Smooth muscle cell of the brain vasculature (primary cell): ENCODE measurements at regions not wholly inside any gene's neighbourhood (a gene's known extent, or its start where the extent isn't known, plus 50 kb on each side); places are given as distances from the start of the nearest gene placed in this dataset.

Source experiments
- DNase-seq: peaks from one replicate; pipeline ENCODE4 v3.0.0-alpha.2; 2012; ENCODE audit warnings: low read depth, low spot score

DNA sequence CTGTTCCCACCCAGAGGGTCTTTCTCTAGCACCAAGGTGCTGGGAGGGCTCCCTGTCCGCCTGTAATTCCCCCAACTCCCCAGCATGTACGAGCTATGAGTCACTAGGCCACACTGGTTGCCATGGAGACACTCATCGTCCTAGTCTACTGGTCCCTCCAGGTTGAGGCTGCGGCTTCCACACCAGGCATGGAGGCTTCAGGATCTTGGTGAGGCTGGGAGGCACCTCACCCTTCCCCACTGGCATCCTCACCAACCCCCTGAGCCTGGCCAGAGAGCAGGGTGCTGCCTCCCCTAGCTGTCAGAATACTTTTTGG is 75.6 kb upstream of the KAZN start:
- DNase-seq, result no peak

DNA sequence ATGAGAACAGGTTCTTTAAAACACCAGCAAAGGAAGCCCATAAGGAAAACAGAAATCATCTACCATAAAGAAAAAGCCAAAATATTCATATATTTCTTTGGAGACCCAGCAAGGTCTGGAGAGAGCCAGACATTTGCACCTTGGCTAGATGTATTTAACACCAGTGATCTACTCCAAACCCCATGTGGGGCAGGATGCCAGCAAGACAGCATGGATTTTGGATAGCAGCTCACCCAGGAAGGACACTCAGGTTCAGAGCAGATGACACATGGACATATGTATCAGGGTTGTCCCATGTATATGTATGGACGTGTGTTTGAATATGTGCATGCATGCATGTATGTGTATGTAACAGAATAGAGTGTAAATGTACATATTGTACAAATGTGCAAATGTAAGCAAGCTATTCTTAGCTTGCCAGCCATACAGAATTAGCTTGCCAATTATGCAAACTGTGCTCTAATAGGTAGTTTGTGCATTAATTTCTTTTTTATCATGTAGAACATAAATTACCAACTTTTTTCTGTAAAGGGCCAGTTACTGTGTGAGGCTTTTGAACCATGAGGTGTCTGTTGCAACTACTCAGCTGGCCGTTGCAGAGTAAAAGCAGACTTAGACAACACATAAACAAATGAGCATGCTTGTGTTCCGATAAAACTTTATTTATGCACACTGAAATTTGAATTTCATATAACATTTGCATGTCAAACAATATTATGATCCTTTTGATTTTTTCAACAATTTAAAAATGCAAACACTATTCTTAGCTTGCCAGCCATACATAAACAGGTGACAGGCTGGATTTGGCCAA is 73.5 kb upstream of the KAZN start:
- no peak for DNase-seq

DNA sequence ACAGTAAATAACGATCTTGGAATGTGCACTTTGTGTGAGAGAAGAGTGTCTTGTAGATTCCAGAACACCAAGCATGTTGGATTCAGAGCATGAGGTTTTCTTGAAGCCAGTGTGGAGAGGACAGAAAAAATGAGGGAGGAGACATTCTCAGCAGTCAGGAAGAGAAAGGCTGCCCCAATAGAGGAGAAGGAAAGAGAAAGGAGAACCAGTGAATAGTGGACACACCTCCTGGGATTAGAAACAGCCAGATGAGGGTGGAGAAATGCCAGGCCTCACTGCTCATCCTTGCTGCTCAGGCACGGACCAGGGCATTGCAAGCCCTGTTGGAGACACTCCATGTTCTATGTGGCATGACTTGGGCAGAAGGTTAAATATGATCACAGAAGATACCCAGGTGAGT is 69.0 kb upstream of the KAZN start:
- DNase-seq, result no peak

DNA sequence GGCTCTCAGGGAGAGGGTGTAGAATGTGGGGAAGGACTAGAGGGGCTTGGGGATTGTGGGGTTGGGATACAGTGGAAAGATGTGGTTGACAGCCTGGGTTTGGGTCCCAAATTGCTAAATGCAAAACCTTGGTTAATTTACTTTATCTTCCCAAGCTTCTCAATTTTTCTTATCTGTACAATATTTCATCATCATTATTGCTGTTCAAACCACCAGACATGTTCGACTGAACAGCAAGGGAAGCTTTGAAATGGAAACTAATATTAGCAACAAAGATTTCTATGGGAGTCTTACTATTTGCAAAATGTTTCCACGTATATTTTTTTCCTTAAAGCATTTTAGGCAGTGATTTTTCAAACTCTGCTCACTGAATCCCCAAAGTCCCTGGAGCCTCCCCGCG is 67.0 kb upstream of the KAZN start:
- no peak for DNase-seq

DNA sequence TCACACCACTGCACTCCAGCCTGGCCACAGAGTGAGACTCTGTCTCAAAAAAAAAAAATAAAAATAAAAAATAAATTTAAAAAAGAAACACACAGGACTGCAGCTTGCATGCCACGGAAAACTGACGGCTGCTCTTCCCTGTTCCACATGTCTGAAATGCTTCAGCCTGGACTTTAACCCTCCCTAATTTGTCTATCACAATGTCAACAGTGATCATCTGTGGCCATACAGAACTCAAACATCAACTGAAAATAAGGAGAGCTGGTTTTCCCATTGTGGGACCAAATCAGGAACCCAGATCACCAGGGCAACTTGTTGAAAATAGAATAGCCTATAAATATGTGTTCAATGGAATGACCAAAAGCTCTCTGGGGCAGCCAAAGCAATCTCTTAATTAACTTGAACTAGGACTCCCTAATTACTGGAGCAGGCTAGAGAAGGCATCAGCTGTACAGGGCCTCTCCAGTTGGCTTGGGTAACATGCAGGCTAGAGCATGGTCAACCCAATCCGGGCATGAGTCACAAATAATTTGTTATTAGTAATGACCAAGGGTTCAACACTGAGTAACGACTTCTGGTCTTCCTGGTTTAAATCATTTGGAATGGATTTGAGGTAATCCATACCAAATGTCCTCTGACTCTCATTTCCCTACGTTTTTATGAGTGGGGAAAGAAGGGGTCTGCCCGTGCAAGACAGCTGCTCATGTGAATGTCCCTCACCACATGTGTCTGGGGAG is 62.7 kb upstream of the KAZN start:
- no peak for DNase-seq

DNA sequence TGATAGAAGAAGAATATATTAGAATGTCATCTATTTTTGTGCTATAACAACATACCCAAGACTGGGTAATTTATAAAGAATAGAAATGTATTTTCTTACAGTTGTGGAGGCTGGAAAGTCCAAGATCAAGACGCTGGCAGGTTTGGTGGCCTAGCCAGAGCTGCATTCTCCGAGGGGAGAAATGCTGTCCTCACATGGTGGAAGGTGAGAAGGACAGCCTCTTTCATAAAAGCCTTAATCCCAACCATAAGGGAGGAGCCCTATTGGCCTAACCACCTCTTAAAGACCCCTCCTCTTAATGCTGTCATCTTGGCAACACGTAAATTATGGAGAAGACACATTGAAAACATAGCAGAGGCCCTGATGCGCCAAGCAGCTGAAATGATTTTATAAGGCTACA is 60.1 kb upstream of the KAZN start:
- no peak for DNase-seq

DNA sequence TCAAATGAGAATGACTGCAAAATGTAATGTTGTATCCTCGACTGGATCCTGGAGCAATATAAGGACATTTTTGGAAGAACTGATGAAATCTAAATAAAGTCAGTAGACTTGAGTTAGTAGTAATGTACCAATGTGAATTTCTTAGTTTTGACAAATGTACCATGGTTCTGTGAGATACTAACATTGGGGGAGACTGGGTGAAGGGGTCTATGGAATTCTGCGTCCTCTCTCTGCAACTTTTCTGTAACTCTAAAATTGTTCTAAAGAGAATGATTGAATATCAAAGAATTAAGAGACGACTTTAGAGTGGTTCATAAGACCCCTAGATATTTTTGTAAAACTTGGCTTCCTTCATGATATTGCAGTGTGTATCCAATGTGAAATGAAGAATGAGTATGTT is 59.2 kb upstream of the KAZN start:
- no peak for DNase-seq

DNA sequence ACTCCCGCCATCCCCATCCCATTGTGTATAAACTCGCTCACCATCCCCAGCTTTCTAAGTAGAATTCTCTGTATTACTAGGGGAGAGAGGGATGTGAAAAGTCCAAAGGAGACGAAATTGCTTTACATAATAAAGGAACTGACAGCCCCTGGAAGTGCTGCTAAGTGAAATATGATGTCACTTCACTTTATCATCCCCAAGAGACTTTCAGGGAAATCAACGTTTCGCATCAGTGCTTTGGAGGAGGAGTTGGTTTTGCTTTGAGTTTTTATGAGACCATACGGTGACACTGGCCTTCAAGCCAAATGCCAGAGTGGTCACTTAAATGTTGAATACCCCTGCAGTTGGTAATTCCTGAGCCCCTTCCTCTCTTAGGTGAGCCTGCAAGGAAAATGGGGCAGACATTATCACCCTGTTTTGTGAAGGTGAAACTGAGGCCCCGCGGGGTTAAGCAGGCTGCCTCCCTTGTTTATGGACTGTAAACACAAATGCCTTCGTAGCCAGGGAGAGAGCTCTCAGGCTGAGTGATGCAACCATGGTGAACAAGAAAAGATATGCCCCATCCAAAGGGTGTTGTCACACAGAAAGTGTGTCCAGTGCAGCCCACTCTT is 58.4 kb upstream of the KAZN start:
- DNase-seq, result no peak

DNA sequence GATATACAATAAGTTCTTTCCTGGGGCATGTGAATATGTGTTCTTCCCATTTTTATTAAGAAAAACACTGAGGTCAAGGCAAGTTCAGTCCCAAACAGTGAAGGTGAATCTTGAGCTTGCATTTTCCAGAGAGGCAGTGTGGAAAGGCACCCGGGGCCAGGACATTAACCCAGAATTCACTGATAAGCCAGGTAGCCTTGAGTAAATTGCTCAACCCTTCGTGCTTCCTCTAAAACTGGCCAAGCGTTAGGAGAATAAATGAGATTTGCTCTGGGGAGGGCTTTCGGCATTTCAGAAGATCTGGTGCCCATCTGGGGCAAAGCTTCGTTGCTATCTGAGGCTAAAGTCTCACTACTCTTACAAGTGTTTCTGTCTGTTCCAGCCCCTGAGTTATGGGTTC is 57.1 kb upstream of the KAZN start:
- DNase-seq, result no peak

DNA sequence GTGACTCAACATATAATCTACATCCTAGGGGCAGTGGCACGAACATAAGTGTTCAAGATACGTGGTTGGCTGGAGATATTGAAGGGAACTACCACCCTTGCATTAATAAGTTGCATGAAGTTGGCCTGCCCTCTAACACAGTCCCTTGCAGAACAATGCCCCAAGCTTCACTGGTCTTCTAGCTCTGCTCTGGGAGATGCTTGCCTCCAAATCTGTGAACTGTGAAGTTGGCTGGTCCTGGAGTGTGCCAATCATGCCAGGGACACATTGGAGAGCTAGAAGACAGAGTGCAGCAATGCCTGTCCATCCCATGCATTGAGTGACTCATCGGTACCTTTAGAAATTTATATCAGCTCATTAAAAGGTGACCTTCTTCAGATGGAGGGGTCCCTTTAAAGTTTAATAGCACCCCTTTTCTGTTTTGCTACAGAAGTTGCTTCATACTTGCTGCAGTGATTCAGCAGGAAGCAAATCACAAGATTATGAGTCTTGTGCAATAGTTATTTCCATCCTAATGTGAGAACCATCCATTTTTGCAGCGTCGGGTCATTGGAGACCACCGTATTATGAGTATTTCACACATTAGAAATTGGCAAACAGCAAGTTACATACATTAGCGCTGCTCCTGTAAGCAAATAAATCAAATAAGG is 55.2 kb upstream of the KAZN start:
- DNase-seq, result no peak

DNA sequence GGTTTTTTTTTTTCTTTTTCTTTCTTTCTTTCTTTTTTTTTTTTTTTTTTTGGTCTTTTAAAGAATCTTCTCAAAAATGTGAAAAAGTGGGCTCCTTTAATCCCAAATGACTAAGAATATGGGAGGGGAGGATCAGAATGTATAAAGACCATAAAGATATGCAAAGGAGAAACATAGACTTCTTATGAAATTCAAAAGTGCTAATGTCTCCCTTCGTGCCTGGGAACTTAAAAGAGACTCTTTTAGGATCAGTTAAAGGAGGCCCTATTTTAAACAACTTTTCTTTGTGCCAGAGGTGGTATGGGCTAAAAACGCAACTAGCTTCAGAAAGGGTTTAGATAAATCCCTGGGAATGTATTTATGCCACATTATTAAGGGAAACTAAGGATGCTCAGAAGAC is 54.2 kb upstream of the KAZN start:
- no peak for DNase-seq

DNA sequence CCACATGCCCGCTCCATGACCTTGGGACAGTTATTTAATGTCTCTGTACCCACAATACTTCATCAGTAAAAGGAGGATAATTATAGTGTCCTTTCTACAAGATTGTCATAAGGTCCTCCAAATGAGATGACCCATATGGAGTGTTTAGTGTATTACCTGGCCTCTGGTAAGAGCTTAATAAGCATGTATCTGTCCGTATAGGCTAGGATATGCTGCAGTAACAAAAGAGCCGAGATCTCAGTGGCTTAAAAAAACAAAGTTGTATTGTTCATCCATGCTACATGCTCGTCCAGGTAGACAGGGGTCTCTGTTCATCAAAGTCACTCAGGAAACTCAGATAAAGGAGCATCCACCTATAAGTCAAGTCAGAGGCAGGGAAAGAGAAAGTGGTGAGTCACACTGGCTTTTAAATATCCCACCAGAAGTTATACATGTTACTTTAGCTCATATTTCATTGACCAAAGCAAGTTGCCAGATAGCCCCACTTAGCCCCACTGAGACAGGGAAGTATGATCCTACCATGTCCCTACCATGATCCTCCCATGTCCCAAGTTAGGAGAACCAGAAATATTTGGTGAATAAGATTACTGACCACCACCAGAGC is 53.0 kb upstream of the KAZN start:
- no peak for DNase-seq

DNA sequence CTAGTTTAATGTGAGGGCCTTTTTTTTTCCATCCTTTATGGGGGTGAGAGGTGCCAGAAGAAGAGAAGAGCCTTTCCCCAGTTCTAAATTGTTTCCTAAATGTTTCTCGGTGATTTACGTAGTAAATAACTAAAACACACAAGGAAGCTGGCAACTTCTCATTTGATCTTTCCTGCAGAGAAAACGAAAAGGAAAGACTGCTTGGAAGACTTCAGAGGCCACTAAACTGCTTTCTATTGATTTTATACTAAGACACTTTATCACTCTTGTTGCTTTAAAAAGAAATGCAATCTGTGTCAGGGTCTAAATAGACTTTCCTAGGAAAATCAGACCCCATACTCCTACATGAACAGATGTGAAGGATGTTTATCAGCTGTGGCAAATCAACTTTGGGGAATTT is 52.1 kb upstream of the KAZN start:
- DNase-seq, result no peak
